GM12892 (cell line): ENCODE measurements at regions not wholly inside any gene's neighbourhood (a gene's known extent, or its start where the extent isn't known, plus 50 kb on each side); places are given as distances from the start of the nearest gene placed in this dataset.

Experiments
- POLR2A ChIP-seq: IDR thresholded peaks from 2 replicates; pipeline ENCODE4 v1.6.1; 2011; ENCODE audit warnings: low read depth, low read length, control low read depth
- POLR2AphosphoS5 ChIP-seq: IDR thresholded peaks from 2 replicates; pipeline ENCODE4 v1.6.1; 2011; ENCODE audit warnings: low read depth, low read length, control low read depth
- TAF1 ChIP-seq: IDR thresholded peaks from 2 replicates; pipeline ENCODE4 v1.6.1; 2011; ENCODE audit warnings: low read depth, mild to moderate bottlenecking, control low read depth, low read length, borderline replicate concordance

DNA sequence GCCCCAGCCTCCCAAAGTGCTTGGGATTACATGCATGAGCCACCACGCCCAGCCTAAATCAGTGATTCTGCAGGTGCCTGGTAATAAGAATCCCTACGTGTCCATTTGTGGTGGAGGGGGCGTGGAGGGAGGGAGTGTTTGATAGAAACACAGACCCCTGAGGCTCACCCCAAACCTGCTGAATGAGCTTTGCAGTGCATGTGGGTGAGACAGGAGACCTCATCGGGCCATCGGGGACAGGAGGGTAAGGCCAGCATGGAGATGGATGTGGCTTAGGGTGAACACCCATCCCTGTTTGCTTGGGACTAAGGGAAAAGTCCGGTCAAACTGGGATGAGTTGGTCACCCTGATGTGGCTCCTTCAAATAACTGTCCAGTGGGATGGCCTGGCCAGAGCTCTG lies 71.3 kb upstream of the ALX4 start:
- TF ChIP-seq POLR2A (no peak), TAF1 (no peak), POLR2AphosphoS5 (no peak)
